Epithelial cell of esophagus (primary cell): ENCODE measurements at regions not wholly inside any gene's neighbourhood (a gene's known extent, or its start where the extent isn't known, plus 50 kb on each side); places are given as distances from the start of the nearest gene placed in this dataset.

Experiments
- DNase-seq: peaks from one replicate; pipeline ENCODE4 v3.0.0; 2010; ENCODE audit warnings: low read depth
- H3K4me3 ChIP-seq: 2 replicates; pipeline ENCODE4 v1.5.1; 2011; ENCODE audit warnings: mild to moderate bottlenecking, low read length, control low read depth
- CTCF ChIP-seq: IDR thresholded peaks from 2 replicates; pipeline ENCODE4 v1.5.1; 2011; ENCODE audit warnings: low read depth, mild to moderate bottlenecking, low read length, control low read depth, inconsistent platforms; ENCODE audit not compliant: insufficient read depth; ENCODE audit errors: missing control alignments

- no peak for TF ChIP-seq CTCF
- H3K4me3 ChIP-seq: no peak overlapping the region
- DNase-seq: no peak
These were observed 122.2 kb upstream of the IGF1 start for GRCh38 chr12:102602521-102602920.

GRCh38 chr12:102601621-102602020 is 121.3 kb upstream of the IGF1 start:
- TF ChIP-seq CTCF: no peak
- no peak overlapping the region for H3K4me3 ChIP-seq
- no peak for DNase-seq

GRCh38 chr12:102596687-102597086 is 116.3 kb upstream of the IGF1 start:
- no peak for TF ChIP-seq CTCF
- no peak for DNase-seq

GRCh38 chr12:102596031-102596430 is 115.7 kb upstream of the IGF1 start:
- TF ChIP-seq CTCF: no peak
- no peak for DNase-seq
- no peak overlapping the region for H3K4me3 ChIP-seq

More at GRCh38 chr12:102596687-102597086, 116.3 kb upstream of the IGF1 start:
- no peak overlapping the region for H3K4me3 ChIP-seq

- no peak for DNase-seq
- TF ChIP-seq CTCF: no peak
- no peak overlapping the region for H3K4me3 ChIP-seq
These were observed 115.0 kb upstream of the IGF1 start for GRCh38 chr12:102595315-102595714.

GRCh38 chr12:102593134-102593533 is 112.8 kb upstream of the IGF1 start:
- no peak for DNase-seq
- no peak for TF ChIP-seq CTCF
- no peak overlapping the region for H3K4me3 ChIP-seq

GRCh38 chr12:102592134-102592533 is 111.8 kb upstream of the IGF1 start:
- DNase-seq: no peak
- no peak for TF ChIP-seq CTCF
- H3K4me3 ChIP-seq: no peak overlapping the region
